Stimulated activated CD4-positive, alpha-beta T cell treated with anti-CD3 and anti-CD28 coated beads, Interleukin-12 subunit alpha, Interleukin-12 subunit beta, amount 100 ng/mL, for 48 hours (primary cell): ENCODE measurements at regions not wholly inside any gene's neighbourhood (a gene's known extent, or its start where the extent isn't known, plus 50 kb on each side); places are given as distances from the start of the nearest gene placed in this dataset.
"Not testable (repeated sequence)": the region's sequence is repeated elsewhere in the genome, so short reads cannot be mapped to it uniquely, and the experiment has no call there.

Experiments used
- DNase-seq, 3 donors: peaks; one replicate each; pipeline ENCODE4 v3.0.0-alpha.2; 2020; ENCODE audit warnings: low read depth in 2 of 3, low spot score in 1 of 3

GRCh38 chr7:49100908-49101740, 176.8 kb downstream of the CDC14C start:
- DNase-seq = not testable (repeated sequence)

GRCh38 chr7:49102411-49102810, 178.1 kb downstream of the CDC14C start:
- no peak for DNase-seq

- no peak for DNase-seq
These were observed 187.4 kb downstream of the CDC14C start for GRCh38 chr7:49111706-49112105.

- DNase-seq = no peak
These were observed 187.9 kb downstream of the CDC14C start for GRCh38 chr7:49112222-49112621.

- DNase-seq = no peak
These were observed 188.3 kb downstream of the CDC14C start for GRCh38 chr7:49112647-49113046.

- no peak for DNase-seq
These were observed 195.4 kb downstream of the CDC14C start for GRCh38 chr7:49119706-49120105.

GRCh38 chr7:49125246-49125645, 200.9 kb downstream of the CDC14C start:
- DNase-seq = no peak

- DNase-seq = no peak
These were observed 203.1 kb downstream of the CDC14C start for GRCh38 chr7:49127359-49127913.

GRCh38 chr7:49137978-49138377, 213.6 kb downstream of the CDC14C start:
- no peak for DNase-seq

GRCh38 chr7:49150486-49150885, 226.1 kb downstream of the CDC14C start:
- no peak for DNase-seq

- no peak for DNase-seq
These were observed 226.8 kb downstream of the CDC14C start for GRCh38 chr7:49151146-49151545.

GRCh38 chr7:49158321-49158720, 234.0 kb downstream of the CDC14C start:
- DNase-seq = no peak

- no peak for DNase-seq
These were observed 235.2 kb downstream of the CDC14C start for GRCh38 chr7:49159536-49159935.

GRCh38 chr7:49166441-49166840, 242.1 kb downstream of the CDC14C start:
- no peak for DNase-seq

GRCh38 chr7:49172639-49173038, 248.3 kb downstream of the CDC14C start:
- no peak for DNase-seq

- DNase-seq = no peak
These were observed 250.0 kb downstream of the CDC14C start for GRCh38 chr7:49174396-49174795.

GRCh38 chr7:49187543-49188268, 263.4 kb downstream of the CDC14C start:
- no peak for DNase-seq

- DNase-seq = no peak
These were observed 304.2 kb downstream of the CDC14C start for GRCh38 chr7:49228426-49229098.

GRCh38 chr7:49229246-49229645, 304.9 kb downstream of the CDC14C start:
- DNase-seq = no peak

- DNase-seq = no peak
These were observed 319.2 kb downstream of the CDC14C start for GRCh38 chr7:49243521-49243920.

- DNase-seq = no peak
These were observed 320.2 kb downstream of the CDC14C start for GRCh38 chr7:49244543-49244942.

- no peak for DNase-seq
These were observed 320.7 kb downstream of the CDC14C start for GRCh38 chr7:49245062-49245461.
